ENCODE measurements at regions not wholly inside any gene's neighbourhood (a gene's known extent, or its start where the extent isn't known, plus 50 kb on each side); places are given as distances from the start of the nearest gene placed in this dataset.

DNA sequence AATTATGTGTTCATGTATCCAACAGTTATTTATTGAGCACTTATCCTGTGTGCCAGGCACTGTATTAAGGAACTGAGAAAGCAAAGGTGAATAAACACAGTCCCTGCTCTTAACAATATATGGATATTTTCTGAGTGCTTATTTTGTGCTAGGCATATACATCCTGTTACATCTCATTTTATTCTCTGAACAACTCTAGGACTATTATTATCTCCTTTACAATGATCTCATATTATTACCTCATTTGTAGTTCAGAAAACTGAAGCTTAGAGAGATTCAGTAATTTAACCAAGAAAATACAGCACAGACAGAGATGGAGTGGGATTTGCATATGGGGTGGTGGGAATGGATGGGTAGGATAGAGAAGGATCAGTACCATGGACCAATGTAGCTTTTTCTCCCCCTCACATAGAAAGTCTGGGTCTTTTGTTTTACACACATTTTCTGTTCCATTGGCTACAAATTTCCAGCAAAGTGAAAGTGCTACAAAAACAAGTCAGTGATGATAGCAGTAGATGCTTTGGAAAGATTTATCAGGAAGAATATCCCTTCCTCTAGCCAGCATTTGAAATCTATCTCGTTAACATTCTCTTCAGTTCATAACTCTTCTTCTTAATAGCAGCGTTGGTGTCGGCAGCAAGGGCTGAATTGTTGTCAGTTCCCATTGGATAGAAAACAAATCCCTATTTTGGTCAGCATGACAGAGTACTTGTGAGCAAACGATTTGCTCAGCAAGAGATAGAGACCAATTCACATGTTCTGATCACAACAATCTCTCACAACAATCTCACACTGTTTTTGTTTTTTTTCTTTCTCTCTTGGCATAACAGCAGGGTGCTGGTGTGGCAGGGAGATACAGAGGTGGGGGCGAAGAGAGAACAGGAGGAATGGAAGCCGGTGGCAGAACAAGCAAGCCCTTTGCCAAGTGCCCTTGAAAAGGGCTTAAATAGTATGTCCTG is 102.2 kb upstream of the KCTD1 start:
- WGBS, 2 experiments (ENCODE audit: insufficient coverage in 1 of 2, insufficient read length in 1 of 2), result 31 to 35% methylated on average over 2 to 6 of the region's 6 CpGs

DNA sequence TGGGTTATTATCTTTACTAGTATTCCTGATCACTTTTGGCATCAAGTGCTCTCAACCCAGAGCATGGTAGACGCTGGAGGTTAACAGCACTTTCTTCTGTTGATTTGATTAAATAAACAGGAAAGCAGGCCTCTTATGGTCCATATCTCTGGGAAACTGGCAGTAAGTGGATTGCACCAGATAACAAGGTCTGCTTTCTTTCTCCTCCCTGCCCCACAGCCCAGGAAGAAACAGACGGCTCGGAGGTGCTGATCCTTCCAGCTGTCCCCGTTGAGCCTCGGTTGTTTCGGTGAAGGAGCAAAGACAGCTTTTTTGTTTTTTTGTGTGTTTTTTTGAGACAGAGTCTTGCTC is 100.8 kb upstream of the KCTD1 start:
- Histone ChIP-seq H3K4me3 (ENCODE audit: low read length) (no peak overlapping the region), H3K9me3 (ENCODE audit: control insufficient read depth, low read length) (no peaks in the 10 kb centered on the region), H3K27me3 (ENCODE audit: control insufficient read depth, insufficient read depth, low read length, poor library complexity, severe bottlenecking) (peaks cover 50% of the 10 kb centered on the region), H3K27ac (ENCODE audit: low read depth, low read length) (no peak overlapping the region), H3K36me3 (ENCODE audit: control insufficient read depth, insufficient read depth, low read length) (no peaks in the 10 kb centered on the region), H3K4me1 (ENCODE audit: control insufficient read depth, insufficient read depth, low read length) (peaks cover 4% of the 10 kb centered on the region), H3K9ac (ENCODE audit: extremely low read depth, low read length, poor library complexity, severe bottlenecking) (no peak overlapping the region)
- H3K27ac Mint-ChIP-seq, result peak overlapping the region; percentile 12
- peaks cover 78% of the 10 kb centered on the region for H3K27me3 Mint-ChIP-seq (ENCODE audit: insufficient read depth)
- no peak overlapping the region for H3K4me3 Mint-ChIP-seq
- H3K9me3 Mint-ChIP-seq, result no peaks in the 10 kb centered on the region
- DNase-seq, result peak; percentile 68
- peaks cover 39% of the 10 kb centered on the region for H3K4me1 Mint-ChIP-seq
- TF ChIP-seq, protein P1, sequence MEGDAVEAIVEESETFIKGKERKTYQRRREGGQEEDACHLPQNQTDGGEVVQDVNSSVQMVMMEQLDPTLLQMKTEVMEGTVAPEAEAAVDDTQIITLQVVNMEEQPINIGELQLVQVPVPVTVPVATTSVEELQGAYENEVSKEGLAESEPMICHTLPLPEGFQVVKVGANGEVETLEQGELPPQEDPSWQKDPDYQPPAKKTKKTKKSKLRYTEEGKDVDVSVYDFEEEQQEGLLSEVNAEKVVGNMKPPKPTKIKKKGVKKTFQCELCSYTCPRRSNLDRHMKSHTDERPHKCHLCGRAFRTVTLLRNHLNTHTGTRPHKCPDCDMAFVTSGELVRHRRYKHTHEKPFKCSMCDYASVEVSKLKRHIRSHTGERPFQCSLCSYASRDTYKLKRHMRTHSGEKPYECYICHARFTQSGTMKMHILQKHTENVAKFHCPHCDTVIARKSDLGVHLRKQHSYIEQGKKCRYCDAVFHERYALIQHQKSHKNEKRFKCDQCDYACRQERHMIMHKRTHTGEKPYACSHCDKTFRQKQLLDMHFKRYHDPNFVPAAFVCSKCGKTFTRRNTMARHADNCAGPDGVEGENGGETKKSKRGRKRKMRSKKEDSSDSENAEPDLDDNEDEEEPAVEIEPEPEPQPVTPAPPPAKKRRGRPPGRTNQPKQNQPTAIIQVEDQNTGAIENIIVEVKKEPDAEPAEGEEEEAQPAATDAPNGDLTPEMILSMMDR (conservative IDR thresholded peaks at IDR 0.05), result no peak
- no peaks in the 10 kb centered on the region for H3K36me3 Mint-ChIP-seq (ENCODE audit: low read depth)
- WGBS, 2 experiments (ENCODE audit: insufficient coverage in 1 of 2, insufficient read length in 1 of 2), result 50 to 52% methylated on average over 3 to 6 of the region's 6 CpGs

More for the DNA sequence above, 102.2 kb upstream of the KCTD1 start:
- H3K36me3 ChIP-seq (ENCODE audit: control insufficient read depth, insufficient read depth, low read length), result no peaks in the 10 kb centered on the region
- no peaks in the 10 kb centered on the region for H3K36me3 Mint-ChIP-seq (ENCODE audit: low read depth)
- no peak overlapping the region for H3K9ac ChIP-seq (ENCODE audit: extremely low read depth, low read length, poor library complexity, severe bottlenecking)
- DNase-seq, result peak; percentile 72
- peaks cover 4% of the 10 kb centered on the region for H3K4me1 ChIP-seq (ENCODE audit: control insufficient read depth, insufficient read depth, low read length)
- peaks cover 50% of the 10 kb centered on the region for H3K4me1 Mint-ChIP-seq
- no peaks in the 10 kb centered on the region for H3K9me3 Mint-ChIP-seq
- no peak overlapping the region for H3K27ac ChIP-seq (ENCODE audit: low read depth, low read length)
- H3K27me3 ChIP-seq (ENCODE audit: control insufficient read depth, insufficient read depth, low read length, poor library complexity, severe bottlenecking), result peaks cover 54% of the 10 kb centered on the region
- TF ChIP-seq, protein P1 (conservative IDR thresholded peaks at IDR 0.05), result no peak
- H3K27ac Mint-ChIP-seq, result no peak overlapping the region
- no peak overlapping the region for H3K4me3 ChIP-seq (ENCODE audit: low read length)
- peaks cover 78% of the 10 kb centered on the region for H3K27me3 Mint-ChIP-seq (ENCODE audit: insufficient read depth)
- H3K4me3 Mint-ChIP-seq, result no peak overlapping the region
- no peaks in the 10 kb centered on the region for H3K9me3 ChIP-seq (ENCODE audit: control insufficient read depth, low read length)

DNA sequence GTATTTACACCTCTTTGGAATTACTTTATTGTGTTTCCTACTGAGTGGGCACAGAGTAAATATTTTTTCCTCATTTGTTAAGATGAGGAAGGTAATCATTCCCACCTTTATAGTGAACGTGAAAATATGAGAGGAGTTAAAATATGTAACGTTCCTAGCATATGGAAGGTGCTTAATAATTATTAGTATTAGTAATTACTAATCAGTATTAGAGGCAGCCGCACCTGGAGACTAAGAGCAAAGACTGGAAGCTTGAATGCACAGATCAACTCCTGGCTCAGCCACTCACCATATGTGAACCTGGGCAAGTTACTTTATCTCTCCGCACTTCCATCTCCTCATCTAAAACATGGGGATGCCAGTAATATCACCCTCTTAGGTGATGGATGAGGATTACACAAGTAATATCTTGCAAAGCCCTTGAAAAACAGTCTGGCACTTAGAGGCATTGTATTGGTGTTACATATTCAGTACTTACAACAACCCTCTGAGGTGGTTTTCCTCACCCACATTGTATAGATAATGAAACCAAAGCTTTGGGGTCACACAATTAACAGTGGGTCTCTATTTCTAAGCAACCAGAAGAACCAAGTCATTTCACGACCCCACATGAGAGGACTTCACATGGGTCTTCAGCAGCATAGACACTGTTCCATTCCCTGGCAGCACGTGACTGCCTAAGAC is 100.3 kb upstream of the KCTD1 start:
- no peaks in the 10 kb centered on the region for H3K9me3 Mint-ChIP-seq
- Histone ChIP-seq H3K9me3 (ENCODE audit: control insufficient read depth, low read length) (no peaks in the 10 kb centered on the region), H3K4me3 (ENCODE audit: low read length) (peak overlapping the region; percentile 41), H3K36me3 (ENCODE audit: control insufficient read depth, insufficient read depth, low read length) (no peaks in the 10 kb centered on the region), H3K9ac (ENCODE audit: extremely low read depth, low read length, poor library complexity, severe bottlenecking) (no peak overlapping the region), H3K27me3 (ENCODE audit: control insufficient read depth, insufficient read depth, low read length, poor library complexity, severe bottlenecking) (peaks cover 45% of the 10 kb centered on the region), H3K27ac (ENCODE audit: low read depth, low read length) (no peak overlapping the region), H3K4me1 (ENCODE audit: control insufficient read depth, insufficient read depth, low read length) (peaks cover 4% of the 10 kb centered on the region)
- peak overlapping the region; percentile 12 for H3K27ac Mint-ChIP-seq
- H3K27me3 Mint-ChIP-seq (ENCODE audit: insufficient read depth), result peaks cover 77% of the 10 kb centered on the region
- DNase-seq, result no peak
- TF ChIP-seq, protein P1 (conservative IDR thresholded peaks at IDR 0.05), result no peak
- no peak overlapping the region for H3K4me3 Mint-ChIP-seq
- 72 to 82% methylated on average over 1 to 6 of the region's 6 CpGs for WGBS, 2 experiments (ENCODE audit: insufficient coverage in 1 of 2, insufficient read length in 1 of 2)
- peaks cover 37% of the 10 kb centered on the region for H3K4me1 Mint-ChIP-seq
- no peaks in the 10 kb centered on the region for H3K36me3 Mint-ChIP-seq (ENCODE audit: low read depth)
